Lower leg skin (tissue), 3 donors: ENCODE measurements at regions not wholly inside any gene's neighbourhood (a gene's known extent, or its start where the extent isn't known, plus 50 kb on each side); places are given as distances from the start of the nearest gene placed in this dataset.

Experiments
- POLR2A ChIP-seq, 2 donors: fragments of 450-650 bp; IDR thresholded peaks; one replicate each; pipeline ENCODE4 v1.6.1; 2016 to 2017; ENCODE audit warnings: antibody characterized with exemption in 2 of 2, mild to moderate bottlenecking in 1 of 2, moderate library complexity in 1 of 2
- TF ChIP-seq, protein P1 (sequence below), 3 donors: fragments of 450-650 bp; IDR thresholded peaks; one replicate each; pipeline ENCODE4 v1.5.1; 2016; ENCODE audit warnings: antibody characterized with exemption in 3 of 3, mild to moderate bottlenecking in 3 of 3, moderate library complexity in 2 of 3

DNA sequence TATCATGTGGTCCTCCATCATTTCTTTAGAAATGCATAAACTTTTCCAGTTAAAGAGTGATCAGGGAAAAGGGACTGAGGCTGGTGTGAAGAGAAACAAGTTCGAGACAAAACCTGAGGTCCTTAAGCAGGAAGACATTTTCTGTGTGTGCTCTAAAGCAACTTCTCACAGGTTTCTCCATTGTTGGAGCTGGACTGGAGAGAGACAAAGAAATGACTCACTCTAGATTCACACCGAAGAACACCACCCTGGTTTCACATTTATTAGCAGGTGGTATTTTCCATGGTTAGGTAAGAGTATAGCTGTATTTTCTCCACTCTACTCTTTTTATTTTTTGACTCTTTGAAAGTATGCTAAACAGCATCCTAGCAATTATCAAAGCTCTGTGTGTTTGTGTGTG, 736.4 kb downstream of the KCNA4 start:
- TF ChIP-seq, protein P1, sequence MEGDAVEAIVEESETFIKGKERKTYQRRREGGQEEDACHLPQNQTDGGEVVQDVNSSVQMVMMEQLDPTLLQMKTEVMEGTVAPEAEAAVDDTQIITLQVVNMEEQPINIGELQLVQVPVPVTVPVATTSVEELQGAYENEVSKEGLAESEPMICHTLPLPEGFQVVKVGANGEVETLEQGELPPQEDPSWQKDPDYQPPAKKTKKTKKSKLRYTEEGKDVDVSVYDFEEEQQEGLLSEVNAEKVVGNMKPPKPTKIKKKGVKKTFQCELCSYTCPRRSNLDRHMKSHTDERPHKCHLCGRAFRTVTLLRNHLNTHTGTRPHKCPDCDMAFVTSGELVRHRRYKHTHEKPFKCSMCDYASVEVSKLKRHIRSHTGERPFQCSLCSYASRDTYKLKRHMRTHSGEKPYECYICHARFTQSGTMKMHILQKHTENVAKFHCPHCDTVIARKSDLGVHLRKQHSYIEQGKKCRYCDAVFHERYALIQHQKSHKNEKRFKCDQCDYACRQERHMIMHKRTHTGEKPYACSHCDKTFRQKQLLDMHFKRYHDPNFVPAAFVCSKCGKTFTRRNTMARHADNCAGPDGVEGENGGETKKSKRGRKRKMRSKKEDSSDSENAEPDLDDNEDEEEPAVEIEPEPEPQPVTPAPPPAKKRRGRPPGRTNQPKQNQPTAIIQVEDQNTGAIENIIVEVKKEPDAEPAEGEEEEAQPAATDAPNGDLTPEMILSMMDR (IDR thresholded peaks at IDR 0.05): no peak
- TF ChIP-seq POLR2A (IDR thresholded peaks at IDR 0.05): no peak
